ENCODE measurements at regions not wholly inside any gene's neighbourhood (a gene's known extent, or its start where the extent isn't known, plus 50 kb on each side); places are given as distances from the start of the nearest gene placed in this dataset.

- DNase-seq (ENCODE audit: low spot score) = no peak
Measured at GRCh38 chr5:21171038-21171437, 1183.0 kb upstream of the CDH18 start.

- DNase-seq (ENCODE audit: low spot score) = no peak
Measured at GRCh38 chr5:21168557-21168956, 1180.6 kb upstream of the CDH18 start.

- no peak for DNase-seq (ENCODE audit: low spot score)
Measured at GRCh38 chr5:21165344-21165743, 1177.3 kb upstream of the CDH18 start.

- DNase-seq (ENCODE audit: low spot score) = no peak
Measured at GRCh38 chr5:21164425-21164824, 1176.4 kb upstream of the CDH18 start.

- no peak for DNase-seq (ENCODE audit: low spot score)
Measured at GRCh38 chr5:21159510-21160059, 1171.6 kb upstream of the CDH18 start.

GRCh38 chr5:21154526-21154925 is 1166.5 kb upstream of the CDH18 start:
- DNase-seq (ENCODE audit: low spot score) = no peak

GRCh38 chr5:21152611-21153010 is 1164.6 kb upstream of the CDH18 start:
- no peak for DNase-seq (ENCODE audit: low spot score)

GRCh38 chr5:21145376-21145775 is 1157.4 kb upstream of the CDH18 start:
- no peak for DNase-seq (ENCODE audit: low spot score)

- no peak for DNase-seq (ENCODE audit: low spot score)
Measured at GRCh38 chr5:21143686-21144085, 1155.7 kb upstream of the CDH18 start.

GRCh38 chr5:21142791-21143190 is 1154.8 kb upstream of the CDH18 start:
- no peak for DNase-seq (ENCODE audit: low spot score)

- DNase-seq (ENCODE audit: low spot score) = no peak
Measured at GRCh38 chr5:21140987-21141386, 1153.0 kb upstream of the CDH18 start.

GRCh38 chr5:21126236-21126635 is 1138.2 kb upstream of the CDH18 start:
- DNase-seq (ENCODE audit: low spot score) = no peak

GRCh38 chr5:21125238-21125983 is 1137.4 kb upstream of the CDH18 start:
- no peak for DNase-seq (ENCODE audit: low spot score)

GRCh38 chr5:21121213-21121612 is 1133.2 kb upstream of the CDH18 start:
- no peak for DNase-seq (ENCODE audit: low spot score)

- no peak for DNase-seq (ENCODE audit: low spot score)
Measured at GRCh38 chr5:21097661-21098060, 1109.7 kb upstream of the CDH18 start.

- no peak for DNase-seq (ENCODE audit: low spot score)
Measured at GRCh38 chr5:21094619-21095018, 1106.6 kb upstream of the CDH18 start.

GRCh38 chr5:21087766-21088165 is 1099.8 kb upstream of the CDH18 start:
- no peak for DNase-seq (ENCODE audit: low spot score)

GRCh38 chr5:21085791-21086190 is 1097.8 kb upstream of the CDH18 start:
- DNase-seq (ENCODE audit: low spot score) = no peak

- no peak for DNase-seq (ENCODE audit: low spot score)
Measured at GRCh38 chr5:21071986-21072385, 1084.0 kb upstream of the CDH18 start.

- peak; percentile 63 for DNase-seq (ENCODE audit: low spot score)
Measured at GRCh38 chr5:21071421-21071820, 1083.4 kb upstream of the CDH18 start.

GRCh38 chr5:21070858-21071257 is 1082.9 kb upstream of the CDH18 start:
- no peak for DNase-seq (ENCODE audit: low spot score)

GRCh38 chr5:21067724-21068123 is 1079.7 kb upstream of the CDH18 start:
- no peak for DNase-seq (ENCODE audit: low spot score)

GRCh38 chr5:21063146-21063545 is 1075.1 kb upstream of the CDH18 start:
- no peak for DNase-seq (ENCODE audit: low spot score)

- DNase-seq (ENCODE audit: low spot score) = no peak
Measured at GRCh38 chr5:21058289-21058688, 1070.3 kb upstream of the CDH18 start.

Measured in pons (tissue), 1 donor.